HG02759 (cell line): ENCODE measurements at regions not wholly inside any gene's neighbourhood (a gene's known extent, or its start where the extent isn't known, plus 50 kb on each side); places are given as distances from the start of the nearest gene placed in this dataset.
"Not testable (repeated sequence)": the region's sequence is repeated elsewhere in the genome, so short reads cannot be mapped to it uniquely, and the experiment has no call there.

ENCODE experiments used
- ATAC-seq: cut with Tn5 transposase; IDR thresholded peaks from one replicate; pipeline ENCODE4 v1.9.1; 2021; ENCODE audit warnings: mild to moderate bottlenecking, moderate library complexity; ENCODE audit not compliant: unreplicated experiment

GRCh38 chr12:46711756-46712155 is 114.0 kb downstream of the SLC38A4 start:
- ATAC-seq = no peak

- no peak for ATAC-seq
These were observed 115.6 kb downstream of the SLC38A4 start for GRCh38 chr12:46710125-46710743.

GRCh38 chr12:46702581-46703344 is 123.0 kb downstream of the SLC38A4 start:
- no peak for ATAC-seq

- no peak for ATAC-seq
These were observed 124.4 kb downstream of the SLC38A4 start for GRCh38 chr12:46701356-46701755.

GRCh38 chr12:46699986-46700385 is 125.8 kb downstream of the SLC38A4 start:
- no peak for ATAC-seq

- no peak for ATAC-seq
These were observed 127.8 kb downstream of the SLC38A4 start for GRCh38 chr12:46698003-46698402.

GRCh38 chr12:46693518-46693917 is 132.3 kb downstream of the SLC38A4 start:
- no peak for ATAC-seq

- ATAC-seq = no peak
These were observed 132.8 kb downstream of the SLC38A4 start for GRCh38 chr12:46693034-46693433.

GRCh38 chr12:46692606-46693005 is 133.2 kb downstream of the SLC38A4 start:
- no peak for ATAC-seq

GRCh38 chr12:46686267-46686942 is 139.4 kb downstream of the SLC38A4 start:
- ATAC-seq = no peak

GRCh38 chr12:46684243-46684642 is 141.6 kb downstream of the SLC38A4 start:
- ATAC-seq = not testable (repeated sequence)

GRCh38 chr12:46682148-46682547 is 143.6 kb downstream of the SLC38A4 start:
- ATAC-seq = no peak

GRCh38 chr12:46680506-46680905 is 145.3 kb downstream of the SLC38A4 start:
- no peak for ATAC-seq

GRCh38 chr12:46679754-46680153 is 146.0 kb downstream of the SLC38A4 start:
- ATAC-seq = no peak

- ATAC-seq = no peak
These were observed 147.4 kb downstream of the SLC38A4 start for GRCh38 chr12:46678426-46678825.

GRCh38 chr12:46677749-46678148 is 148.0 kb downstream of the SLC38A4 start:
- no peak for ATAC-seq

GRCh38 chr12:46676797-46677520 is 148.8 kb downstream of the SLC38A4 start:
- ATAC-seq = no peak

GRCh38 chr12:46676396-46676795 is 149.4 kb downstream of the SLC38A4 start:
- no peak for ATAC-seq

- no peak for ATAC-seq
These were observed 150.1 kb downstream of the SLC38A4 start for GRCh38 chr12:46675736-46676135.

GRCh38 chr12:46674800-46675199 is 151.0 kb downstream of the SLC38A4 start:
- ATAC-seq = no peak

GRCh38 chr12:46674129-46674528 is 151.7 kb downstream of the SLC38A4 start:
- no peak for ATAC-seq
